HepG2 (cell line): ENCODE measurements at regions not wholly inside any gene's neighbourhood (a gene's known extent, or its start where the extent isn't known, plus 50 kb on each side); places are given as distances from the start of the nearest gene placed in this dataset.

Experiments
- CREM ChIP-seq, 2 experiments: sonication (generic) in 1 of 2; formaldehyde crosslinking in 1 of 2; IDR thresholded peaks; 2 replicates each; pipeline versions ENCODE4 v1.4.0 to v1.6.1; 2016 to 2020; ENCODE audit warnings: antibody characterized with exemption in 1 of 2, mild to moderate bottlenecking in 1 of 2, missing genetic modification reagents in 1 of 2
- DPF2 ChIP-seq: sonication (generic); formaldehyde crosslinking; IDR thresholded peaks from 2 replicates; pipeline ENCODE4 v1.4.0; 2020; ENCODE audit warnings: mild to moderate bottlenecking, low read depth, missing genetic modification reagents, borderline replicate concordance
- FOXA3 ChIP-seq: IDR thresholded peaks from 2 replicates; pipeline ENCODE4 v1.6.1; 2016; ENCODE audit warnings: missing genetic modification reagents, missing compliant biosample characterization
- MAZ ChIP-seq, 2 experiments: sonication (generic) in 1 of 2; formaldehyde crosslinking in 1 of 2; IDR thresholded peaks; 2 replicates each; pipeline versions ENCODE4 v1.5.0 to v1.6.1; 2012 to 2020; ENCODE audit warnings: low read depth in 2 of 2, mild to moderate bottlenecking in 2 of 2, borderline replicate concordance in 1 of 2, improper control_type of control experiment in 1 of 2, low read length in 1 of 2, missing genetic modification reagents in 1 of 2, moderate library complexity in 1 of 2
- MED1 ChIP-seq: sonication (generic); formaldehyde crosslinking; IDR thresholded peaks from 2 replicates; pipeline ENCODE4 v1.4.0; 2020; ENCODE audit warnings: missing genetic modification reagents
- RFXAP ChIP-seq: sonication (generic); formaldehyde crosslinking; IDR thresholded peaks from 2 replicates; pipeline ENCODE4 v1.4.0; 2020; ENCODE audit warnings: missing genetic modification reagents, borderline replicate concordance
- USF2 ChIP-seq, 2 experiments: sonication (generic) in 1 of 2; formaldehyde crosslinking in 1 of 2; IDR thresholded peaks; 2 replicates each; pipeline versions ENCODE4 v1.5.1 to v1.6.1; 2011 to 2020; ENCODE audit warnings: borderline replicate concordance in 1 of 2, low read depth in 1 of 2, low read length in 1 of 2, mild to moderate bottlenecking in 1 of 2, missing genetic modification reagents in 1 of 2, moderate library complexity in 1 of 2
- ZNF281 ChIP-seq: sonication (generic); formaldehyde crosslinking; IDR thresholded peaks from 2 replicates; pipeline ENCODE4 v1.4.0; 2020; ENCODE audit warnings: missing genetic modification reagents, borderline replicate concordance

DNA sequence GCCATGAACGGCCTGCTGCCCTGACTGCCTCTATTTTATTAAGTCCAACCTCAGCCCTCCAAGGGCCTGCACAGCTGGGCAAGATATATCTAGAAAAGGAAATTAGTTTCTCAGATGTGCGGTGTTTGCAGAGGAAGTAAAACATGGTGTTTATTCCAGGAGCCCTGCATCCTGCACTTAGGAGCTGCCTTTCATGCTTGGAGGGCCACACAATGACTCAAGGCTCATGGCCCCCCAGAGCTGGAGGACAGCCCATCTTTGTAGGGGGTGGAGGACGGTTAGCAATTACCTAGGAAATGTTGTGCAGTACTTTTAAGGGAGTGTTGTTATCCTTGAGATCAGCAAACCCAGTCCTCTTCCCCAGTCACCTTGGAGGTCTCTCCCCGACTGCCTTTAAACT lies 80.5 kb downstream of the COPRS start (continued):
- TF ChIP-seq ZNF281 (CRISPR knock-in tag) (no peak), MAZ (IDR thresholded peaks at IDR 0.05; ENCODE audit: borderline replicate concordance, low read depth, low read length) (no peak), MAZ (CRISPR knock-in tag; IDR thresholded peaks at IDR 0.05; ENCODE audit: low read depth) (no peak), USF2 (IDR thresholded peaks at IDR 0.05; ENCODE audit: low read depth, low read length) (no peak), USF2 (CRISPR knock-in tag; IDR thresholded peaks at IDR 0.05; ENCODE audit: borderline replicate concordance) (no peak), CREM (IDR thresholded peaks at IDR 0.05) (no peak), CREM (CRISPR knock-in tag; IDR thresholded peaks at IDR 0.05) (no peak), FOXA3 (CRISPR knock-in tag) (no peak), DPF2 (no peak), RFXAP (CRISPR knock-in tag) (no peak), MED1 (no peak)
- TF ChIP-seq, all 625 proteins: peak for 0
